WTC11 (cell line): ENCODE measurements at regions not wholly inside any gene's neighbourhood (a gene's known extent, or its start where the extent isn't known, plus 50 kb on each side); places are given as distances from the start of the nearest gene placed in this dataset.

Source experiments
- GABPB1 ChIP-seq: sonication (generic); formaldehyde crosslinking; IDR thresholded peaks from 2 replicates; pipeline ENCODE4 v1.8.1; 2023; ENCODE audit warnings: mild to moderate bottlenecking, missing genetic modification reagents
- SP1 ChIP-seq: sonication (generic); formaldehyde crosslinking; conservative IDR thresholded peaks from 2 replicates; pipeline ENCODE4 v1.8.1; 2022; ENCODE audit warnings: missing genetic modification reagents
- ZBTB21 ChIP-seq: sonication (generic); formaldehyde crosslinking; IDR thresholded peaks from 2 replicates; pipeline ENCODE4 v1.8.1; 2023; ENCODE audit warnings: mild to moderate bottlenecking, missing genetic modification reagents, borderline replicate concordance
- ZNF121 ChIP-seq: sonication (generic); formaldehyde crosslinking; IDR thresholded peaks from 2 replicates; pipeline ENCODE4 v1.8.0; 2023; ENCODE audit warnings: missing genetic modification reagents
- ZNF219 ChIP-seq: sonication (generic); formaldehyde crosslinking; IDR thresholded peaks from 2 replicates; pipeline ENCODE4 v1.8.0; 2023; ENCODE audit warnings: missing genetic modification reagents, mild to moderate bottlenecking, borderline replicate concordance
- ZNF263 ChIP-seq: sonication (generic); formaldehyde crosslinking; IDR thresholded peaks from 2 replicates; pipeline ENCODE4 v1.8.1; 2022; ENCODE audit warnings: low read depth, mild to moderate bottlenecking, moderate library complexity, missing genetic modification reagents
- TF ChIP-seq, protein P1 (sequence below): fragments of 200-600 bp; IDR thresholded peaks from 2 replicates; pipeline ENCODE4 v1.8.0; 2022; ENCODE audit warnings: antibody characterized with exemption
- TF ChIP-seq, protein P2 (sequence below): sonication (generic); formaldehyde crosslinking; IDR thresholded peaks from 2 replicates; pipeline ENCODE4 v1.8.0; 2022; ENCODE audit warnings: mild to moderate bottlenecking, missing genetic modification reagents
- TF ChIP-seq, protein P3 (sequence below): sonication (generic); formaldehyde crosslinking; conservative IDR thresholded peaks from 2 replicates; pipeline ENCODE4 v1.8.1; 2022; ENCODE audit warnings: mild to moderate bottlenecking, missing genetic modification reagents

DNA sequence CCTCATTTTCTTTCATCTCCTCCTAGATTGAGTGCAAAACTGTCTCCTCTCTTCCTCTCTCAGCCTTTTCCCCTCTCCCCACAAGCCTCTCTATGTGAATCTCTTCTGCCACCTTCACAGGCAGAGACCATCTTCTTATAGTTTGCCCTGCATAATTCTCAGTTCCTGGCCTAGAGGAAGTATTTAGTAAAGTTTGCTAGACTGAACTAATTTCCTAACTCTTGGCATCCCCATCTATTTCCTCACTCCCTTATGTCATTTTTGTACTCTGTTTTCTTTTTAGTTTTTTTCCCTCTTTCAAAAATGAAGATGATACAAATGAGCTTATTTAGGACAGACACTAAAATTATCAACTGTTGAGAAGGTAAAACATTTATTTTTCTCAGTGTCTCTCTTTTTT is 66.0 kb downstream of the XCL2 start:
- TF ChIP-seq ZNF219 (CRISPR knock-in tag), result no peak
- no peak for TF ChIP-seq ZBTB21 (CRISPR knock-in tag)
- TF ChIP-seq ZNF263 (CRISPR knock-in tag), result no peak
- TF ChIP-seq ZNF121 (CRISPR knock-in tag), result no peak
- TF ChIP-seq, protein P1, sequence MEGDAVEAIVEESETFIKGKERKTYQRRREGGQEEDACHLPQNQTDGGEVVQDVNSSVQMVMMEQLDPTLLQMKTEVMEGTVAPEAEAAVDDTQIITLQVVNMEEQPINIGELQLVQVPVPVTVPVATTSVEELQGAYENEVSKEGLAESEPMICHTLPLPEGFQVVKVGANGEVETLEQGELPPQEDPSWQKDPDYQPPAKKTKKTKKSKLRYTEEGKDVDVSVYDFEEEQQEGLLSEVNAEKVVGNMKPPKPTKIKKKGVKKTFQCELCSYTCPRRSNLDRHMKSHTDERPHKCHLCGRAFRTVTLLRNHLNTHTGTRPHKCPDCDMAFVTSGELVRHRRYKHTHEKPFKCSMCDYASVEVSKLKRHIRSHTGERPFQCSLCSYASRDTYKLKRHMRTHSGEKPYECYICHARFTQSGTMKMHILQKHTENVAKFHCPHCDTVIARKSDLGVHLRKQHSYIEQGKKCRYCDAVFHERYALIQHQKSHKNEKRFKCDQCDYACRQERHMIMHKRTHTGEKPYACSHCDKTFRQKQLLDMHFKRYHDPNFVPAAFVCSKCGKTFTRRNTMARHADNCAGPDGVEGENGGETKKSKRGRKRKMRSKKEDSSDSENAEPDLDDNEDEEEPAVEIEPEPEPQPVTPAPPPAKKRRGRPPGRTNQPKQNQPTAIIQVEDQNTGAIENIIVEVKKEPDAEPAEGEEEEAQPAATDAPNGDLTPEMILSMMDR, result no peak
- TF ChIP-seq, protein P2, sequence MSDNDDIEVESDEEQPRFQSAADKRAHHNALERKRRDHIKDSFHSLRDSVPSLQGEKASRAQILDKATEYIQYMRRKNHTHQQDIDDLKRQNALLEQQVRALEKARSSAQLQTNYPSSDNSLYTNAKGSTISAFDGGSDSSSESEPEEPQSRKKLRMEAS (CRISPR knock-in tag), result no peak
- TF ChIP-seq, protein P3, sequence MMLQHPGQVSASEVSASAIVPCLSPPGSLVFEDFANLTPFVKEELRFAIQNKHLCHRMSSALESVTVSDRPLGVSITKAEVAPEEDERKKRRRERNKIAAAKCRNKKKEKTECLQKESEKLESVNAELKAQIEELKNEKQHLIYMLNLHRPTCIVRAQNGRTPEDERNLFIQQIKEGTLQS (CRISPR knock-in tag), result no peak
- TF ChIP-seq GABPB1 (CRISPR knock-in tag), result no peak
- TF ChIP-seq SP1, result no peak
